ENCODE measurements at regions not wholly inside any gene's neighbourhood (a gene's known extent, or its start where the extent isn't known, plus 50 kb on each side); places are given as distances from the start of the nearest gene placed in this dataset.

DNA sequence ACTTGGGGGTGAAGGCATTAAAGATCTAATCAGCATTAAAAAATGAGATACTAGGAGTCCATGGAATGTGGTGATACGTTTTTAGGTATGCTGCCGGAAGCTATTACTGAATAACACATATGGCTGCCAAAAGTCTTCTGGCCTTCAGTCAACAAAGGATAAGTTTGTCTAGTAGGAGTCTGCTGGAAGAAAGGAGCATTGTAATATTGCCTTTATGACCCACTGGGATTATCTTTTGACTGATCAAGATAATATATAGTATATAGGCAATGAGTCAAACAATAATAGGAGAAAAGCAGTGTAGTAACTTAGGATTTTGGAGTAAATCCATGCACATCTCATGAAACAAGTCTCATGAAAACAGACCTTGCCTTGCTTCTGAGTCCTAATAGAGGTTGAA is 295.4 kb downstream of the SLITRK6 start:
- Histone ChIP-seq H3K36me3 (ENCODE audit: control insufficient read depth in 2 of 2, insufficient read depth in 2 of 2, low read length in 1 of 2) (no peaks in the 10 kb centered on the region), H3K27me3 (ENCODE audit: control insufficient read depth in 2 of 2, insufficient read depth in 1 of 2, low read length in 1 of 2) (no peaks in the 10 kb centered on the region), H3K27ac (ENCODE audit: low read depth in 1 of 2, low read length in 1 of 2) (no peak overlapping the region), H3K4me3 (ENCODE audit: low read length in 2 of 2) (no peak overlapping the region), H3K9me3 (ENCODE audit: control insufficient read depth in 2 of 2, insufficient read depth in 1 of 2, low read length in 1 of 2) (no peaks in the 10 kb centered on the region), H3K4me1 (ENCODE audit: control insufficient read depth in 2 of 2, insufficient read depth in 2 of 2, low read length in 2 of 2) (no peaks in the 10 kb centered on the region)
- WGBS = 92% methylated on average over 2 of the region's 2 CpGs
- no peak for DNase-seq (ENCODE audit: low read depth in 6 of 9, low spot score in 9 of 9)

DNA sequence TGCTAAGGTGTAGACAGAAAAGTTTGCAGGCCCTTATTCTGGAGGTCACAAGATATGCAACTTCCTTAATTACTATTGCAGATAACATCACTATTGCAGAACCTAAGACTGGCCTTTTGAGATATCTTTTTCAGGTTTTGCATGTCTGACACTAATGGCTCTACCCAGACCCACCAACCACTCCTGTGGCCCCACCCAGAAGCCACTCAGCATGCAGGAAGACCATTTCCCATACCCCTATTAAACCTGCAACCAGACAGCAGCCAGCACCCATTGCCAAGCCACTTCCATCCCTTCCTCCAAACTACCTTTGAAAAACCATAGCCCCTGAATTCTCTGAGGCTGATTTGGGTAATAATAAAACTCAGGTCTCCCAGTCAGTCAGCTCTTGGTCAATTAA is 297.6 kb downstream of the SLITRK6 start:
- Histone ChIP-seq H3K27ac (ENCODE audit: low read depth in 1 of 2, low read length in 1 of 2) (no peak overlapping the region), H3K9me3 (ENCODE audit: control insufficient read depth in 2 of 2, insufficient read depth in 1 of 2, low read length in 1 of 2) (no peaks in the 10 kb centered on the region), H3K4me1 (ENCODE audit: control insufficient read depth in 2 of 2, insufficient read depth in 2 of 2, low read length in 2 of 2) (no peaks in the 10 kb centered on the region), H3K4me3 (ENCODE audit: low read length in 2 of 2) (no peak overlapping the region), H3K27me3 (ENCODE audit: control insufficient read depth in 2 of 2, insufficient read depth in 1 of 2, low read length in 1 of 2) (no peaks in the 10 kb centered on the region), H3K36me3 (ENCODE audit: control insufficient read depth in 2 of 2, insufficient read depth in 2 of 2, low read length in 1 of 2) (no peaks in the 10 kb centered on the region)
- DNase-seq (ENCODE audit: low read depth in 6 of 9, low spot score in 9 of 9) = no peak

DNA sequence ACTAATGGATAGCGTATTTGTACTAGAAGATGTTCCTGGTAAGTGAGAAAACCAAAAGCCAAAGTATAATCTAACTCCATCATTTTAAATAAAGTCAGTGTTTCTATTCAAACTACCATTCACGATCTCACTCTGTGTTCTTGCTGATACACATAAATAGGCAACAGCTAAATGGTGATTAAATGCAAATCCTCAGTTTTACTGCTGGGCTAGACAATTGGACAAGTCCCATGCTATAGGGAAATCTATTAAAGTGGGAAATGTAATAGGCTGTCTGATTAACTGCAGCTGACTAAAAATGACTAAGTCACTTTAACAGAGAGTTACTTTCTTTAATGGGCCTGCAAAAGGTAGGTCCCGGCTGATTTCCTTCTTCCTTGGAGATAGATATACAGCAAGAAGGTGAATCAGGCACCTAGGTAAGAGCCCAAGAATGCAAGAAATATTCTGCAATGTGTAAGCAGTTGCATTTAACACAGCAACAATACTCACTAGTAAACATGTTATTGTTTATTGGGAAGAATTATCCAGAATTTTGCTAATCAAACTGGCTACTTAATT is 298.4 kb downstream of the SLITRK6 start:
- no peaks in the 10 kb centered on the region for H3K4me1 ChIP-seq (ENCODE audit: control insufficient read depth in 2 of 2, insufficient read depth in 2 of 2, low read length in 2 of 2)
- no peak for DNase-seq (ENCODE audit: low read depth in 6 of 9, low spot score in 9 of 9)
- H3K27me3 ChIP-seq (ENCODE audit: control insufficient read depth in 2 of 2, insufficient read depth in 1 of 2, low read length in 1 of 2) = no peaks in the 10 kb centered on the region
- H3K27ac ChIP-seq (ENCODE audit: low read depth in 1 of 2, low read length in 1 of 2) = no peak overlapping the region
- H3K9me3 ChIP-seq (ENCODE audit: control insufficient read depth in 2 of 2, insufficient read depth in 1 of 2, low read length in 1 of 2) = no peaks in the 10 kb centered on the region
- H3K4me3 ChIP-seq (ENCODE audit: low read length in 2 of 2) = no peak overlapping the region
- WGBS = 95% methylated on average over 3 of the region's 3 CpGs
- H3K36me3 ChIP-seq (ENCODE audit: control insufficient read depth in 2 of 2, insufficient read depth in 2 of 2, low read length in 1 of 2) = no peaks in the 10 kb centered on the region

- H3K9me3 ChIP-seq (ENCODE audit: control insufficient read depth in 2 of 2, insufficient read depth in 1 of 2, low read length in 1 of 2) = no peaks in the 10 kb centered on the region
- H3K36me3 ChIP-seq (ENCODE audit: control insufficient read depth in 2 of 2, insufficient read depth in 2 of 2, low read length in 1 of 2) = no peaks in the 10 kb centered on the region
- H3K27me3 ChIP-seq (ENCODE audit: control insufficient read depth in 2 of 2, insufficient read depth in 1 of 2, low read length in 1 of 2) = no peaks in the 10 kb centered on the region
- H3K4me3 ChIP-seq (ENCODE audit: low read length in 2 of 2) = no peak overlapping the region
- no peak for DNase-seq (ENCODE audit: low read depth in 6 of 9, low spot score in 9 of 9)
- H3K27ac ChIP-seq (ENCODE audit: low read depth in 1 of 2, low read length in 1 of 2) = no peak overlapping the region
- WGBS = 97% methylated on average over 6 of the region's 6 CpGs
- no peaks in the 10 kb centered on the region for H3K4me1 ChIP-seq (ENCODE audit: control insufficient read depth in 2 of 2, insufficient read depth in 2 of 2, low read length in 2 of 2)
Observed at GRCh38 chr13:85498774-85499173, 300.4 kb downstream of the SLITRK6 start.

DNA sequence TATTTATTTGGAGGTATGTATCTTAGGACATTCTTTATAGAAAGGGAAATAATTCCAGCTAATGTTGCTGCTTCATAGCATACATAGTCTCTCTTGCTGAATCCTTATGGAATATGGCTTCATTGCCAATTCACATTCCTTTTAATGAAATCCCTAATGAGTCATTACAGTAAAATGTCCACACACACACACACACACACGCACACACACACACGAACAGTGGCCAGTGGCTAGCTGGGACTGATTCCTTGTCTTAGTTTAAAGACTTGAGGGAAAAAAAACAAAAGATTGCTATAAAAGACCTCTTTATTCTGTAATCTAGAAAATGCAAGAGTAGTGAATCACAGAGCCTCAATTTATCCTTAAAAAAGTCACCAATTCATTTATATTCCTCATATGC is 301.6 kb downstream of the SLITRK6 start:
- no peak for DNase-seq (ENCODE audit: low read depth in 6 of 9, low spot score in 9 of 9)
- Histone ChIP-seq H3K4me1 (ENCODE audit: control insufficient read depth in 2 of 2, insufficient read depth in 2 of 2, low read length in 2 of 2) (no peaks in the 10 kb centered on the region), H3K36me3 (ENCODE audit: control insufficient read depth in 2 of 2, insufficient read depth in 2 of 2, low read length in 1 of 2) (no peaks in the 10 kb centered on the region), H3K27ac (ENCODE audit: low read depth in 1 of 2, low read length in 1 of 2) (no peak overlapping the region), H3K4me3 (ENCODE audit: low read length in 2 of 2) (no peak overlapping the region), H3K9me3 (ENCODE audit: control insufficient read depth in 2 of 2, insufficient read depth in 1 of 2, low read length in 1 of 2) (no peaks in the 10 kb centered on the region), H3K27me3 (ENCODE audit: control insufficient read depth in 2 of 2, insufficient read depth in 1 of 2, low read length in 1 of 2) (no peaks in the 10 kb centered on the region)
- WGBS = 87% methylated on average over 2 of the region's 2 CpGs

DNA sequence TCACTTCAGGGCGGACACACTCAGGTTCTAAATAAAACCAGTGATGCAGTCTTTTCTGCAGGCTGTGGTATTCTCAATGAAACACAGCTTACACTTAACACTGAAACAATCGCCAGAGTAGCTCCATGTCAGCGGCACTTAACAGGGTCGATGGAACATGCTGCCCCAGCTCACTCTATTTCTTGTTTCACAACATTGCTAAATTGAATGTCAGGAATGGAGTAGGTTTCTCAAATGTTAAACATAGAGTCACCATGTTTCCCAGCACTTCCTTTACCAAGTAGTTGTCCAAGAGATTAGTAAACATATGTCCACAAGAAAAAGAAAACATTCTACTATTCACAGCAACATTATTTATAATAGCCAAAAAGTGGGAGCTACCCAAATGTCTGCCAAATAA is 306.9 kb downstream of the SLITRK6 start:
- Histone ChIP-seq H3K4me1 (ENCODE audit: control insufficient read depth in 2 of 2, insufficient read depth in 2 of 2, low read length in 2 of 2) (no peaks in the 10 kb centered on the region), H3K4me3 (ENCODE audit: low read length in 2 of 2) (no peak overlapping the region), H3K9me3 (ENCODE audit: control insufficient read depth in 2 of 2, insufficient read depth in 1 of 2, low read length in 1 of 2) (no peaks in the 10 kb centered on the region), H3K27ac (ENCODE audit: low read depth in 1 of 2, low read length in 1 of 2) (no peak overlapping the region), H3K36me3 (ENCODE audit: control insufficient read depth in 2 of 2, insufficient read depth in 2 of 2, low read length in 1 of 2) (no peaks in the 10 kb centered on the region), H3K27me3 (ENCODE audit: control insufficient read depth in 2 of 2, insufficient read depth in 1 of 2, low read length in 1 of 2) (no peaks in the 10 kb centered on the region)
- no peak for DNase-seq (ENCODE audit: low read depth in 6 of 9, low spot score in 9 of 9)
- WGBS = 96% methylated on average over 4 of the region's 4 CpGs

DNA sequence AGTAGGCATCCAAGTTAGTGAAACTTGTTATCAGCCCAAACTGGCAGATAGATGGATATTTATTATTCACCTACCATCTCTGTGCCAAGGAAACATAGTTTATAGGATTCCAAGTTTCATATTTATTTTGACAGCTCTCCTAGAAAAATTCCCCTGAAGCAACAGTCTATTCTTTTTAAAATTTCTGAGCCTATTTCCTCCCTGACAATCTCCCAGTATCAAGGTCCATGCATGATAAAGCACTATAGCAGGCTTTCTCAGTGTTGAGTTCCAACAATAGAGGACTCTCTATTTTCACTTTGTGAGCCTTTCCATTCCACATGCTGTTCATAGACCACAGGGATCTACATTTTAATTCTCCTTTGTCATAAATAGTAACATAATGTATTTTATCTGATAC is 312.6 kb downstream of the SLITRK6 start:
- no peak overlapping the region for H3K27ac ChIP-seq (ENCODE audit: low read depth in 1 of 2, low read length in 1 of 2)
- no peaks in the 10 kb centered on the region for H3K27me3 ChIP-seq (ENCODE audit: control insufficient read depth in 2 of 2, insufficient read depth in 1 of 2, low read length in 1 of 2)
- DNase-seq (ENCODE audit: low read depth in 6 of 9, low spot score in 9 of 9) = no peak
- no peaks in the 10 kb centered on the region for H3K9me3 ChIP-seq (ENCODE audit: control insufficient read depth in 2 of 2, insufficient read depth in 1 of 2, low read length in 1 of 2)
- no peaks in the 10 kb centered on the region for H3K36me3 ChIP-seq (ENCODE audit: control insufficient read depth in 2 of 2, insufficient read depth in 2 of 2, low read length in 1 of 2)
- H3K4me1 ChIP-seq (ENCODE audit: control insufficient read depth in 2 of 2, insufficient read depth in 2 of 2, low read length in 2 of 2) = no peaks in the 10 kb centered on the region
- no peak overlapping the region for H3K4me3 ChIP-seq (ENCODE audit: low read length in 2 of 2)

GRCh38 chr13:85473144-85473543 is 326.1 kb downstream of the SLITRK6 start:
- no peaks in the 10 kb centered on the region for H3K27me3 ChIP-seq (ENCODE audit: control insufficient read depth in 2 of 2, insufficient read depth in 1 of 2, low read length in 1 of 2)
- no peak overlapping the region for H3K27ac ChIP-seq (ENCODE audit: low read depth in 1 of 2, low read length in 1 of 2)
- no peaks in the 10 kb centered on the region for H3K4me1 ChIP-seq (ENCODE audit: control insufficient read depth in 2 of 2, insufficient read depth in 2 of 2, low read length in 2 of 2)
- no peaks in the 10 kb centered on the region for H3K36me3 ChIP-seq (ENCODE audit: control insufficient read depth in 2 of 2, insufficient read depth in 2 of 2, low read length in 1 of 2)
- no peak overlapping the region for H3K4me3 ChIP-seq (ENCODE audit: low read length in 2 of 2)
- no peaks in the 10 kb centered on the region for H3K9me3 ChIP-seq (ENCODE audit: control insufficient read depth in 2 of 2, insufficient read depth in 1 of 2, low read length in 1 of 2)
- no peak for DNase-seq (ENCODE audit: low read depth in 6 of 9, low spot score in 9 of 9)
- WGBS = 91% methylated on average over 2 of the region's 2 CpGs

DNA sequence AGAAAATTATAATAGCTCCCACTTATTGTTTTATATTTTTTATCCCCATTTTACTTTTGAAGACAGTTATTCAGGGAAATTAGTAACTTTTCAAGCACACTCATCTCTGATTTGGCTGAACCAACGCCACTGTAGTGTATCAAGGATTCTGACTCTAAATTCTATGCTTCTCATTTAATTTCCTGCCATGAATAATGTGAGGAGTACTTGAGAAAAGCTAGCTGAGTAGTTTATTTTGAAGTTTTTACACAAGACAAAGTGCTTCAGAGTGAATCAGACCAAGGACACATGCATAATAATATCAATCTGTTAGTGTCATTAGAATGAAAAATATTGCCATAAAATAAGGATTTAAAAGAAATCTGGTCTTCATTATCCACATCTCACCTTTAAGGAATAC is 329.9 kb downstream of the SLITRK6 start:
- no peaks in the 10 kb centered on the region for H3K27me3 ChIP-seq (ENCODE audit: control insufficient read depth in 2 of 2, insufficient read depth in 1 of 2, low read length in 1 of 2)
- H3K27ac ChIP-seq (ENCODE audit: low read depth in 1 of 2, low read length in 1 of 2) = no peak overlapping the region
- H3K4me1 ChIP-seq (ENCODE audit: control insufficient read depth in 2 of 2, insufficient read depth in 2 of 2, low read length in 2 of 2) = no peaks in the 10 kb centered on the region
- H3K9me3 ChIP-seq (ENCODE audit: control insufficient read depth in 2 of 2, insufficient read depth in 1 of 2, low read length in 1 of 2) = no peaks in the 10 kb centered on the region
- WGBS = 90% methylated on average over 1 of the region's 1 CpG
- no peak for DNase-seq (ENCODE audit: low read depth in 6 of 9, low spot score in 9 of 9)
- H3K36me3 ChIP-seq (ENCODE audit: control insufficient read depth in 2 of 2, insufficient read depth in 2 of 2, low read length in 1 of 2) = no peaks in the 10 kb centered on the region
- no peak overlapping the region for H3K4me3 ChIP-seq (ENCODE audit: low read length in 2 of 2)
